ENCODE measurements at regions not wholly inside any gene's neighbourhood (a gene's known extent, or its start where the extent isn't known, plus 50 kb on each side); places are given as distances from the start of the nearest gene placed in this dataset.
"Not testable (repeated sequence)": the region's sequence is repeated elsewhere in the genome, so short reads cannot be mapped to it uniquely, and the experiment has no call there.

DNA sequence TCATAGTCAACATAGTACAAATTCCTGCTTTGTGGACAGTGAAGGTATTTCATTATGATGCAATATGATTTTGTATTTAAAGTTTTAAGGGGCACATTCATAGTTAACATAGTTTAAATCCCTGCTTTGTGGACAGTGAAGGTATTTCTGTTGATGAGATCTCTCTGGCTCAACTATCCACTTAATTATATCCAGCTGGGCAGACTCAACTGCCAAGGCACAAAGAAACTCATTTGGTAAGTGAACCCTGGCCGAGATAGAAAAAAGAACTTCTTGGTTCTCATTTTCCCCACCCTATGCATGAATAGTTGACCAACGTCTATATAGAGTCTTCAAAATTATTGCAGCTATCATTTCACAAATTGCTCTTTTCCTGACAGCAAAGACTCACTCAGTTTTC is 1194.6 kb downstream of the NCAM2 start:
- DNase-seq, result no peak

- DNase-seq, result not testable (repeated sequence)
Measured at GRCh38 chr21:22194986-22195385, 1196.8 kb downstream of the NCAM2 start.

DNA sequence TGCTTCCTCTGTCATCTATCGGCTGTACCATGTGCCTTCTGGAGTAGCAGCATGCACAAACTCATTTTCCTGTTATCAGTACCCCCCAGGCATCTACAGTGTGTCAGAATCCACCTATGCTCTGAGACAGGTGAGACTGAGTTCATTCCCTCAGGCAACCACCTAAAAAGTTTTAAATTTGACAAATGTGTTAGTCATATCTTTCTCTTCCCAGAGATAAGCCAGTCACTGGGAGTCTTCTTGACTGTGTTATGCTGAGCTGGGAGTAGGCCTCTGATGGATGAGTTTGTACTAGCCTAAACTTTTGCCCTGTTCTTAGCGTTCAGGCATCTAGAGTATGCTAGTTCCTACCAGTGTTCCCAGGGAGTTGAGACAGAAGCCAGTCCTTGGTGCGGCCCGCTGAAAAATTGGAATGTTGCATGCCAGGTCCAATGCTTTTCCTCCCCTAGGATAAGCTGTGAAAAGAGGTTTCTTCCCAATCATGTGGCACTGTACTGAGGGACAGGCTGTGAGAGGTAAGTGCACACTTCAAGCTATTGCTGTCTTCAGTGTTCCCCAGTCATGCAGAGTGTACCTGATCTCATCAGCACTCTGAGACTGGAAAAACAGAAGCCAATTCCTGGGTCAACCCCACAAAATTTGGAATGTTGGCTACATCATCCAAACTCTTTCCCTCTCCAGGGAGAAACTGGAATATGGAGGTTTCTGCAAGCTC is 1202.3 kb downstream of the NCAM2 start:
- no peak for DNase-seq

DNA sequence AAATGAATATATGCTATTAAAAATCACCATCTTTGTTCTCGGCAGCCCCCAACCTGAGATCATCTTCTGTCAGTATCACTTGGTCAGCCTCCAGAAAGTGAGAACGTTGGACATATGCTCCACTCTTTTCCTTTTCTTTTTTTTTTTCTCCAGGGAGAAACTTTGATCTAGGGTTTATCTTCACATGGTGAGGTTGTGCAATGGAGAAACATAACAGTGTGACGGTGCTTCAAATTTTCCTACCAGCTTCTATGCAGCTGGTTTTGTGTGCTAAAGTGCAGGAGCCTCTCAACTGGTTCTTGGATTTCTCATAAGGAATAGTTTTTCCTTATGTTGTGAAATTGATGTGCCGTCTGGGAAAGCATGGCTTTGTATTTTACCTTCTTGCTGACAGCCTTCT is 1202.9 kb downstream of the NCAM2 start:
- no peak for DNase-seq

DNA sequence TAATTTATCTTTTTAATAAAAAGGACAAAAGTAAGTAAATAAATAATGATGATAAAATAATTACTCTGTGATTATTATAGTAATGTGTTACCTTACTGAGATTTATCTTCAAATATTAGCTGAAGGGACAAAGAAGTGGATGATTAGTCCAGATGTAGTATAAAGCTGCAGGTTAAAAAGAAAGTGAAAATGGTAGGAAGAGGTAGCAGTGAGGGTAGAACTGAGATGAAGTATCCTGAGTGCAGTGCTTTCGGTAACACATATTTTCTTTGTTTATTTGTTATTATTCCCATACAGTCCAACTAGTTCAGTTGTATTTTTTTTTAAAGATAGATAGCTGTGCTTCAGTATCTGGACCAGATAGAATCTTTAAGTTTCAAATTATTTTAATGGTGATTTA is 1203.5 kb downstream of the NCAM2 start:
- no peak for DNase-seq

DNA sequence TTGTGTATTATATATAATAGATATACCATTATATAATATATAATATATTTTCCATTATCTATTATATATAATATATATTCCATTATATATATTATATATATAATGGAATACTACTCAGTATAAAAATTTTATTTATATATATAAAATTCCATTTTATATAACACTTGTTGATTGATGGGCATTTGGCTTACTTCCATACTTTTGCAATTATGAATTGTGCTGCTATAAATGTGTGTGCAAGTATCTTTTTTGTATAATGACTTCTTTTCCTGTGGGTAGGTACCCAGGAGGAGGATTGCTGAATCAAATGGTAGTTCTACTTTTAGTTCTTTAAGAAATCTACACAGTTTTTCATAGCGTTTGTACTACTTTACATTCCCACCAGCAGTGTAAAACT is 1211.1 kb downstream of the NCAM2 start:
- peak; percentile 19 for DNase-seq

- DNase-seq, result no peak
Measured at GRCh38 chr21:22211943-22212342, 1213.7 kb downstream of the NCAM2 start.

DNA sequence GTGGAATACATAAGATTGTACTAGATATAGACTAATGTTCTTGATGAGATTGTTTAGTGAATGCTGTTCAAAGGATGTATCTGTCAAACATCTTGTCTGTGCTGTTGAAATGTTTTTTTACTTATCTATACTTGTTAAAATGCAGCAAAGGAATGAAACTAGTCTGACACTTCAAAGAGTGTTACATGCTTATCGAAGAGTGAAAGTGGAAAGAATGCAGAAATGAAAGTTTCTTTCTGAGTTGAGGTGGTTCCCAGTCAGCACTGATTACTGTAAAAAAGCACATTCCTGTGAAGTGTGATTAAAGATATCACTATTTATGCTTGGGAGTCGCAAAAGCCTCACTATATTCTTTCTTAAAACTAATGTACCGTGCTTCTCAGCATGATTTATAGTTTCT is 1225.2 kb downstream of the NCAM2 start:
- DNase-seq, result no peak

- DNase-seq, result no peak
Measured at GRCh38 chr21:22224261-22224660, 1226.1 kb downstream of the NCAM2 start.

- no peak for DNase-seq
Measured at GRCh38 chr21:22225299-22225698, 1227.1 kb downstream of the NCAM2 start.

GRCh38 chr21:22231013-22231412 is 1232.8 kb downstream of the NCAM2 start:
- no peak for DNase-seq

- no peak for DNase-seq
Measured at GRCh38 chr21:22235866-22236590, 1237.8 kb downstream of the NCAM2 start.

- no peak for DNase-seq
Measured at GRCh38 chr21:22244516-22244915, 1246.3 kb downstream of the NCAM2 start.

DNA sequence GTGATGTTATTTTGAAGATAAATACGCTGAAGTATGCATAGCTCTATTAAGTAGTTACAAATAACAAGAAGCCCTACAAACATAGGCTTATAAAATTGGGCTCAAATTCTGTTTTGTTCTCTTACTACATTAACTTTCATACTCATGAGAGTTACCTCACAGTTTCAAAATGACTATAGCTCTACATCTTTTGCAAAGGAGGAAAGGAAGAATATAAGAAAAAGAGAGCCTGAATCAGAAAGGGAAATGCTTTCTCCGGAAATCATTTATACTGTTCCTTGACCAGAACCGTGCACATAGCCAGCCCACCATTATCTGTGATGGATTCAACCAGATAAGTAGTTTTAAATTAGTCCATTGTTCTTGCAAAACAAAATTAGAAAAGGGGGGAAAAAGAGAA is 1252.1 kb downstream of the NCAM2 start:
- DNase-seq, result no peak

DNA sequence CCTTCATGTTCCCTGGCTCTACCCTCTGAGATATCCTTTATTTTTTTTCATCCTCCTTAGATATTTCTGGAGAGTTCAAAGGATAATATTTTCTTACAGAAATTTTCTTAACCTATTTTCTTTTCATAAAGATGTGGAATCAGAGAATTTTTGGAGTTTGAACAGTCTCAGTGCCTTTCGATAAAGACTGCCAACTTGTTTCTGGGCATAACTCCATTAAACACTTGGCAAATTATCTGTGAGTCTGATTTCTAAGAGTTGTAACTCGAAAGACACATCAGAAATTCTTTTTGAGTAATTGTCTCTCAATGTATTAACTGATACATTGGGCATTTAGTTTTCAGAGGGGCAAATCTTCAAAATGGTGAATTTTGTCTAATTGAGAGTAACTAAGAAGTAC is 1255.6 kb downstream of the NCAM2 start:
- DNase-seq, result peak; percentile 2

DNA sequence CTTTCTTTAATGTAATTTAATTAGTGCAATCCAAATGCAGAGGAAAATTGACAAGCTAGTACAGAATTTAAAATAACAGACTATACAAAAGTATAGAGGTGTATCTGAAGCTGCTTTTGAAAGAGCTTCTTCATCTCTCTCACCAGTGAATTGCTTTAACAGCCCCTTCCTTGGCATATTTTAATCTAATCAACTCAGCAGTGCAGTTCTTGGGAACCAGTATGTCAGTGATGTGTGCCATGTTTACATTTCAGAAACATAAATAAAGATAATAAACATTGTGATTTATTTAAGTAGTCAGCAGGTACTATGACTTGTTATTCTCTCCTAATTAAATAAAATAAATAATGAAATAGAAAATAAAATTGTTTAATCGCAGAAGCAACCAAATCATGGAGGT is 1260.6 kb downstream of the NCAM2 start:
- no peak for DNase-seq

GRCh38 chr21:22260274-22260673 is 1262.1 kb downstream of the NCAM2 start:
- no peak for DNase-seq

DNA sequence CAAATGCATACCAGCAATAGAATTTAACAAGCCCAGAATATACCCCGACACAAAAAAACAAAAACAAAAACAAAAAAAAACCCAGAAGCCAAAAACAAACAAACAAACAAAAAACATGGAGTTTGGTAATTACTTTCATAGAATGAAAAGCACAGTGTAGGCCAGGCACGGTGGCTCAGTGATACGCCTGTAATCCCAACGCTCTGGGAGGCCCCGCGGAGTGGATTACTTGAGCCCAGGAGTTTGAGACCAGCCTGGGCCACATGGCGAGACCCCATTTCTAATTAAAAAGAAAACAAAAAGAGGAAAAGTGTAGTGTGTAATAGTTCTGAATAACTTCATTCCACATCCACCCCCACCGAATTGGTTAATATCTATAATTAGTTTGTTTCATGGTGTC is 1265.7 kb downstream of the NCAM2 start:
- DNase-seq, result no peak

DNA sequence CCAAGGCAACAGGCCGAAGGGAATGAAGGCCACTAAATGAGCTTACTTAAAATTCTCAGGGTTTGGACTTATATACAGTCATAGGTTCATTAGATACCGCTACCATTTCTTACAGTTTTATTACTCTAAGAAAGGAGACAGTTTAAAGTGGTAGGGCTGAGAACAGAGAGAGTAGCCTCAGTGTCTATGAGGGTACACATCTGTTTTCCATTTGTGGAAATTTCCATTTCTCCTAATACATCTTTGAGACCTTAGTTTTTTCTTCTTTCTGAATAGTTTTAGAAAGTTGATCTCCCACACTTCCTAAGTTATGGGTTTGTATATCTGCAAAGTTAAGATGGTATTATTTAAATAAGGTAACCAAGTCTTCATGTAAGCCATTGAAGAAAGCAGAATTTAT is 1279.1 kb downstream of the NCAM2 start:
- no peak for DNase-seq

GRCh38 chr21:22278366-22278765 is 1280.2 kb downstream of the NCAM2 start:
- peak; percentile 73 for DNase-seq

DNA sequence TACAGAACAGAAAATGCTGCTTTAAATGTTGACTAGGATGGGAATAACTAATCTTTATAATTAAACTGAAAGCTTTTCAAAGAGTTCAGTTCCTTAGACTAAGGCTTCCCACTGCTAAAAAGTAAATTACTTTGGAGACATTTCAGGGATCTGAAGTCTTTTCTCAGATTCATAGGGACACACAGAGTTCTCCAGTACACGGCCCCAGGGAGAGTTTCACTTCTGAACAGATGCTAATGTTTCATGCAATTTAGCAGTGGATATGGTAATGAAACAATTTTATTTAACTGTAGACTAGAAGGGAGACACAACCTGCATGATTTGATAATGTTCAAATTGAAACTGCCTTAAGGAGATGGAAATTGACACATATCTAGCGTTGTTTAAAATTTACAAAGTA is 1282.6 kb downstream of the NCAM2 start:
- no peak for DNase-seq

DNA sequence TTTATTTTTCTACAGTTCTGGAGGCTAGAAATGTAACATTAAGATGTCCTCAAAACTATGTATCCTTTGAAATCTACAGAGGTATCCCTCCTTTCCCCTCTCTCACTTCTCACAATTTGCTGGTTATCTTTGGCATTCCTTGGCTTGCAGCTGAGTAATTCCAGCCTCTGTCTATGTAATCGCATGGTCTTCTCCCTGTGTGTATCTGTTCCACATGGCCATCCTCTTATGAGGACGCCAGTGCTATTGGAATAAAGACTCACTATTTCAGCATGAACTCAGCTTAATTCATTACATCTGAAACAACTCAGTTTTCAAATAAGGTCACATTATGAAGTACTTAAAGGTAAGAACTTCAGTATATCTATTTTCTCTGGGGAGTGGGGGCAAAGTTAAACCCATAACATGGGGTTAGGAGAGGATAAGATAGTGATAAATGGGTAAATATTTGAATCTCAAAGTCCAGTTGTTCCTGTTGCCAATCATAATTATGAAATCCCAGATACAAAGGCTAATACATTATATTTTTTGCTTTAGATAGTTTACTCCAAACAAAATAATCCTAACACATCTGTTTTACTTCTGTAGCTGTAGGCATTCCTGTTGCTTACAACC is 1290.8 kb downstream of the NCAM2 start:
- DNase-seq, result no peak

- no peak for DNase-seq
Measured at GRCh38 chr21:22292144-22292543, 1293.9 kb downstream of the NCAM2 start.

DNA sequence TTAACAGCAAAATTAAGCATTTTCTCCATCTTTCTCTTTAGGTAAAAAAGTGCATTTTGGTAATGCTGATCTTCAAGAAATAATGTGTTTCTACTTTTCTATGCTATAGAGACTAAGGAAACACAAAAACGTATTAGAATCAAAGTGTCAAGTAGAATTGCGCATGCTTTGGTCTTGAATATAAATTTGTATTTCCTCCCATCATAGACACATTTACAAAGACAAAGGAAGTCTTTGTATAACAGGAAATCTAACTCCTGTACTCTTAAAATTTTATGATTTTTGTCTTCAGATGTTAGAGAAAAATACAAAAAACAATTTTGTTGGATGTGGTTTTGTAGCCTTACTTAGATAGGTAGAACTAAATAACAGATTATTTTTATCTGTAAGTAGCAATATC is 1299.4 kb downstream of the NCAM2 start:
- DNase-seq, result no peak

Data from DMS53 (cell line).